Fibroblast of lung (primary cell): ENCODE measurements at regions not wholly inside any gene's neighbourhood (a gene's known extent, or its start where the extent isn't known, plus 50 kb on each side); places are given as distances from the start of the nearest gene placed in this dataset.

Experiments used
- DNase-seq, 2 donors: peaks; one replicate each; pipeline versions ENCODE4 v3.0.0 to v3.0.0-alpha.2; 2010; ENCODE audit warnings: low read depth in 2 of 2
- H2AFZ ChIP-seq: 2 replicates; pipeline ENCODE4 v1.5.1; 2012; ENCODE audit warnings: low read length, control low read depth, inconsistent platforms
- H3K27ac ChIP-seq: 2 replicates; pipeline ENCODE4 v1.5.1; 2011; ENCODE audit warnings: low read length, control low read depth; ENCODE audit not compliant: insufficient read depth
- H3K27me3 ChIP-seq: 2 replicates; pipeline ENCODE4 v1.5.1; 2011; ENCODE audit warnings: mild to moderate bottlenecking, low read length; ENCODE audit not compliant: control insufficient read depth, insufficient read depth
- H3K36me3 ChIP-seq: 2 replicates; pipeline ENCODE4 v1.5.1; 2011; ENCODE audit warnings: low read length; ENCODE audit not compliant: control insufficient read depth, insufficient read depth
- H3K4me1 ChIP-seq: 2 replicates; pipeline ENCODE4 v1.5.1; 2011; ENCODE audit warnings: low read length; ENCODE audit not compliant: control insufficient read depth, insufficient read depth; ENCODE audit errors: extremely low read depth
- H3K4me2 ChIP-seq: 2 replicates; pipeline ENCODE4 v1.5.1; 2011; ENCODE audit warnings: low read length, control low read depth; ENCODE audit not compliant: insufficient read depth; ENCODE audit errors: extremely low read depth
- H3K4me3 ChIP-seq, 4 experiments: fragments of 200-600 bp in 1 of 4; sonication (generic) in 1 of 4; replicated peaks in 1 of 4; 2 replicates each; pipeline ENCODE4 v1.5.1; 2011 to 2016; ENCODE audit warnings: low read length in 4 of 4, low read depth in 3 of 4, mild to moderate bottlenecking in 3 of 4, control low read depth in 2 of 4, inconsistent platforms in 1 of 4, mixed read lengths in 1 of 4; ENCODE audit not compliant: insufficient read depth in 1 of 4; ENCODE audit errors: control extremely low read depth in 1 of 4
- H3K79me2 ChIP-seq: 2 replicates; pipeline ENCODE4 v1.5.1; 2012; ENCODE audit warnings: mild to moderate bottlenecking, low read length, inconsistent platforms; ENCODE audit not compliant: control insufficient read depth, insufficient read depth
- H3K9ac ChIP-seq: 2 replicates; pipeline ENCODE4 v1.5.1; 2011; ENCODE audit warnings: mild to moderate bottlenecking, low read length, control low read depth; ENCODE audit not compliant: insufficient read depth
- H3K9me3 ChIP-seq: 2 replicates; pipeline ENCODE4 v1.5.1; 2012; ENCODE audit warnings: low read depth, low read length; ENCODE audit not compliant: control insufficient read depth, insufficient read depth
- H4K20me1 ChIP-seq: 2 replicates; pipeline ENCODE4 v1.5.1; 2011; ENCODE audit warnings: low read length; ENCODE audit not compliant: control insufficient read depth, insufficient read depth; ENCODE audit errors: extremely low read depth
- CTCF ChIP-seq, 2 donors: IDR thresholded peaks in 1 of 2; conservative IDR thresholded peaks in 1 of 2; 1 replicate in 1 of 2; 2 replicates in 1 of 2; pipeline ENCODE4 v1.5.1; 2011 to 2012; ENCODE audit warnings: low read length in 2 of 2, control low read depth in 1 of 2, inconsistent platforms in 1 of 2, low read depth in 1 of 2, mild to moderate bottlenecking in 1 of 2
- EZH2 ChIP-seq: IDR thresholded peaks from 2 replicates; pipeline ENCODE4 v1.5.1; 2012; ENCODE audit warnings: low read length, control low read depth, mild to moderate bottlenecking; ENCODE audit errors: missing control alignments

- Histone ChIP-seq H3K79me2 (no peaks in the 10 kb centered on the region), H3K27ac (no peak overlapping the region), H3K9ac (no peak overlapping the region), H3K36me3 (no peaks in the 10 kb centered on the region), H3K4me1 (no peaks in the 10 kb centered on the region), H3K4me3 (no peak overlapping the region), H2AFZ (no peak overlapping the region), H3K4me2 (no peak overlapping the region), H3K27me3 (no peaks in the 10 kb centered on the region), H4K20me1 (no peaks in the 10 kb centered on the region), H3K9me3 (no peaks in the 10 kb centered on the region)
- no peak for DNase-seq
- TF ChIP-seq CTCF (conservative IDR thresholded peaks at IDR 0.05 in 1 of 2, IDR thresholded peaks at IDR 0.05 in 1 of 2; ENCODE audit: low read depth in 1 of 2, low read length in 2 of 2) (no peak), EZH2 (no peak)
Observed at GRCh38 chr6:79838851-79839250, 108.5 kb downstream of the ELOVL4 start.

GRCh38 chr6:79833964-79834284 is 113.4 kb downstream of the ELOVL4 start:
- Histone ChIP-seq H3K27me3 (no peaks in the 10 kb centered on the region), H3K4me3 (no peak overlapping the region), H3K4me2 (no peak overlapping the region), H3K9me3 (no peaks in the 10 kb centered on the region), H3K9ac (no peak overlapping the region), H2AFZ (no peak overlapping the region), H4K20me1 (no peaks in the 10 kb centered on the region), H3K79me2 (no peaks in the 10 kb centered on the region), H3K27ac (no peak overlapping the region), H3K4me1 (no peaks in the 10 kb centered on the region), H3K36me3 (no peaks in the 10 kb centered on the region)
- peak in 1 of 2 donors; percentile 22 for DNase-seq
- TF ChIP-seq EZH2, result no peak

DNA sequence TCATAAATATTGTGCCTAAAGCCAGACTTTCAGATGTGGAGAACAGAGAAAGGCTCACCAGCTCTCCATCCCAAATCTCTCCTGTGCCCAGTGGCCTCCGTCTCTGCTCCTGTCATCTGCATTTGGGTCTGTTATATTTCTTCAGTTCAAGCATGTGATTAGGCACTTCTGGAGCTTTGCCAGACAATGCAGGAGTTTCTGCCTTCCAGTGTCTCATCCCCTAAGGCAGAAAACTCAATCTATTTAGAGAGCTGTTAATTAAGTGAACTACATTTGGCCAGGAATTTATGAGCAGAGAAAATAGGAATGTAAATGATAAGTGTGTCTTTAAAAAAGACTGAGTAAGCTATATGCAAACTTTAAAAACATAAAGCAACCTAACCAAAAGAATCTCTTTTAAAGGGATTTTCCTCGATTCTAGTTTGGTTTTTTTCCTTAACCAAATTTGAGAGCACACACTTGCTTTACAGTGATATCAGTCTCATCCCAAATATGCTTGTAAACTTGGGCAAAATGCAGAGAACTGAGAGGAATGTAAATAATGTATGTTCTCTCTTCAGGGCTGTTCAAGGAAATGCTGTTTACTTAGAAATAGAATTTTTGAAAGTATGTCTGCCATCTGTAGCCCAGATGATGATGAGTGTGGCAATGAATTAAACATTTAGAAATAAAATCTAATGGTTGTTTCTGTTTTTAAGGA is 113.9 kb downstream of the ELOVL4 start:
- Histone ChIP-seq H3K27me3 (no peaks in the 10 kb centered on the region), H2AFZ (no peak overlapping the region), H3K4me1 (no peaks in the 10 kb centered on the region), H3K9ac (no peak overlapping the region), H3K79me2 (no peaks in the 10 kb centered on the region), H3K36me3 (no peaks in the 10 kb centered on the region), H3K4me2 (no peak overlapping the region), H4K20me1 (no peaks in the 10 kb centered on the region), H3K27ac (no peak overlapping the region), H3K4me3 (no peak overlapping the region), H3K9me3 (no peaks in the 10 kb centered on the region)
- peak in 1 of 2 donors; percentile 3 for DNase-seq
- TF ChIP-seq CTCF (conservative IDR thresholded peaks at IDR 0.05 in 1 of 2, IDR thresholded peaks at IDR 0.05 in 1 of 2; ENCODE audit: low read depth in 1 of 2, low read length in 2 of 2) (no peak), EZH2 (no peak)
